ENCODE measurements at regions not wholly inside any gene's neighbourhood (a gene's known extent, or its start where the extent isn't known, plus 50 kb on each side); places are given as distances from the start of the nearest gene placed in this dataset.

- no peaks in the 10 kb centered on the region for H3K36me3 ChIP-seq (ENCODE audit: control insufficient read depth in 1 of 2, insufficient read depth in 2 of 2, low read length in 2 of 2)
- no peak overlapping the region for H4K12ac ChIP-seq (ENCODE audit: low read depth, low read length)
- no peak overlapping the region for H3K4me2 ChIP-seq (ENCODE audit: low read length)
- no peak overlapping the region for H3K4me3 ChIP-seq (ENCODE audit: low read depth, low read length)
- no peak overlapping the region for H2BK12ac ChIP-seq (ENCODE audit: low read length)
- no peak overlapping the region for H3K9ac ChIP-seq (ENCODE audit: low read length)
- no peak overlapping the region for H2BK120ac ChIP-seq (ENCODE audit: insufficient read depth, low read length, poor library complexity)
- H3K79me1 ChIP-seq (ENCODE audit: low read length), result no peaks in the 10 kb centered on the region
- DNase-seq, result no peak
- no peaks in the 10 kb centered on the region for H3K79me2 ChIP-seq (ENCODE audit: control insufficient read depth, insufficient read depth, low read length, poor library complexity)
- H3K14ac ChIP-seq (ENCODE audit: low read length), result no peak overlapping the region
- no peak overlapping the region for H2AFZ ChIP-seq (ENCODE audit: insufficient read depth, low read length, poor library complexity)
- no peaks in the 10 kb centered on the region for H3K27me3 ChIP-seq (ENCODE audit: insufficient read depth, low read length)
- no peak overlapping the region for H3K27ac ChIP-seq (ENCODE audit: low read depth, low read length)
- H3K23ac ChIP-seq (ENCODE audit: low read length), result no peak overlapping the region
- WGBS (ENCODE audit: extremely low coverage, insufficient coverage, insufficient read length), result no CpG with 5 or more reads among the region's 2 CpGs
- H3K9me3 ChIP-seq (ENCODE audit: insufficient read depth, low read depth, low read length), result no peaks in the 10 kb centered on the region
- H3K18ac ChIP-seq (ENCODE audit: low read length), result no peak overlapping the region
- no peak overlapping the region for H4K91ac ChIP-seq (ENCODE audit: low read depth, low read length)
- H3K4me1 ChIP-seq (ENCODE audit: control insufficient read depth in 1 of 2, insufficient read depth in 2 of 2, low read length in 2 of 2), result no peaks in the 10 kb centered on the region
- H2BK5ac ChIP-seq (ENCODE audit: low read depth, low read length, poor library complexity), result no peak overlapping the region
- H4K8ac ChIP-seq (ENCODE audit: low read depth, low read length), result no peak overlapping the region
- no peak overlapping the region for H3K4ac ChIP-seq (ENCODE audit: low read depth, low read length)
- no peak overlapping the region for H2AK5ac ChIP-seq (ENCODE audit: low read length)
Observed at GRCh38 chr2:65715323-65715722, 282.9 kb upstream of the SPRED2 start.

- DNase-seq, result no peak
- Histone ChIP-seq H4K8ac (ENCODE audit: low read depth, low read length) (no peak overlapping the region), H2BK120ac (ENCODE audit: insufficient read depth, low read length, poor library complexity) (no peak overlapping the region), H3K23ac (ENCODE audit: low read length) (no peak overlapping the region), H3K14ac (ENCODE audit: low read length) (no peak overlapping the region), H2AK5ac (ENCODE audit: low read length) (no peak overlapping the region), H2AFZ (ENCODE audit: insufficient read depth, low read length, poor library complexity) (no peak overlapping the region), H4K12ac (ENCODE audit: low read depth, low read length) (no peak overlapping the region), H2BK12ac (ENCODE audit: low read length) (no peak overlapping the region), H3K79me2 (ENCODE audit: control insufficient read depth, insufficient read depth, low read length, poor library complexity) (no peaks in the 10 kb centered on the region), H3K4me1 (ENCODE audit: control insufficient read depth in 1 of 2, insufficient read depth in 2 of 2, low read length in 2 of 2) (no peaks in the 10 kb centered on the region), H3K4ac (ENCODE audit: low read depth, low read length) (no peak overlapping the region), H2BK5ac (ENCODE audit: low read depth, low read length, poor library complexity) (no peak overlapping the region), H3K18ac (ENCODE audit: low read length) (no peak overlapping the region), H3K27ac (ENCODE audit: low read depth, low read length) (no peak overlapping the region), H3K4me2 (ENCODE audit: low read length) (no peak overlapping the region), H3K9ac (ENCODE audit: low read length) (no peak overlapping the region), H3K79me1 (ENCODE audit: low read length) (no peaks in the 10 kb centered on the region), H3K36me3 (ENCODE audit: control insufficient read depth in 1 of 2, insufficient read depth in 2 of 2, low read length in 2 of 2) (no peaks in the 10 kb centered on the region), H4K91ac (ENCODE audit: low read depth, low read length) (no peak overlapping the region), H3K9me3 (ENCODE audit: insufficient read depth, low read depth, low read length) (no peaks in the 10 kb centered on the region), H3K4me3 (ENCODE audit: low read depth, low read length) (no peak overlapping the region), H3K27me3 (ENCODE audit: insufficient read depth, low read length) (no peaks in the 10 kb centered on the region)
- WGBS (ENCODE audit: extremely low coverage, insufficient coverage, insufficient read length), result no CpG with 5 or more reads among the region's 1 CpG
Observed at GRCh38 chr2:65714866-65715265, 282.5 kb upstream of the SPRED2 start.

- Histone ChIP-seq H2AFZ (ENCODE audit: insufficient read depth, low read length, poor library complexity) (no peak overlapping the region), H3K36me3 (ENCODE audit: control insufficient read depth in 1 of 2, insufficient read depth in 2 of 2, low read length in 2 of 2) (no peaks in the 10 kb centered on the region), H3K27ac (ENCODE audit: low read depth, low read length) (no peak overlapping the region), H2BK12ac (ENCODE audit: low read length) (no peak overlapping the region), H3K14ac (ENCODE audit: low read length) (no peak overlapping the region), H2AK5ac (ENCODE audit: low read length) (no peak overlapping the region), H3K4me3 (ENCODE audit: low read depth, low read length) (no peak overlapping the region), H3K4ac (ENCODE audit: low read depth, low read length) (no peak overlapping the region), H2BK5ac (ENCODE audit: low read depth, low read length, poor library complexity) (no peak overlapping the region), H3K27me3 (ENCODE audit: insufficient read depth, low read length) (no peaks in the 10 kb centered on the region), H3K9ac (ENCODE audit: low read length) (no peak overlapping the region), H3K4me1 (ENCODE audit: control insufficient read depth in 1 of 2, insufficient read depth in 2 of 2, low read length in 2 of 2) (no peaks in the 10 kb centered on the region), H3K4me2 (ENCODE audit: low read length) (no peak overlapping the region), H3K23ac (ENCODE audit: low read length) (no peak overlapping the region), H4K8ac (ENCODE audit: low read depth, low read length) (no peak overlapping the region), H4K91ac (ENCODE audit: low read depth, low read length) (no peak overlapping the region), H3K79me2 (ENCODE audit: control insufficient read depth, insufficient read depth, low read length, poor library complexity) (no peaks in the 10 kb centered on the region), H2BK120ac (ENCODE audit: insufficient read depth, low read length, poor library complexity) (no peak overlapping the region), H3K79me1 (ENCODE audit: low read length) (no peaks in the 10 kb centered on the region), H3K9me3 (ENCODE audit: insufficient read depth, low read depth, low read length) (no peaks in the 10 kb centered on the region), H3K18ac (ENCODE audit: low read length) (no peak overlapping the region), H4K12ac (ENCODE audit: low read depth, low read length) (no peak overlapping the region)
- WGBS (ENCODE audit: extremely low coverage, insufficient coverage, insufficient read length), result no CpG with 5 or more reads among the region's 1 CpG
- DNase-seq, result no peak
Observed at GRCh38 chr2:65711863-65712262, 279.5 kb upstream of the SPRED2 start.

- H3K27me3 ChIP-seq (ENCODE audit: insufficient read depth, low read length), result no peaks in the 10 kb centered on the region
- H4K12ac ChIP-seq (ENCODE audit: low read depth, low read length), result no peak overlapping the region
- no peak overlapping the region for H2BK120ac ChIP-seq (ENCODE audit: insufficient read depth, low read length, poor library complexity)
- no peaks in the 10 kb centered on the region for H3K36me3 ChIP-seq (ENCODE audit: control insufficient read depth in 1 of 2, insufficient read depth in 2 of 2, low read length in 2 of 2)
- no peak overlapping the region for H3K18ac ChIP-seq (ENCODE audit: low read length)
- no peak overlapping the region for H3K4ac ChIP-seq (ENCODE audit: low read depth, low read length)
- no peak overlapping the region for H3K9ac ChIP-seq (ENCODE audit: low read length)
- H2AFZ ChIP-seq (ENCODE audit: insufficient read depth, low read length, poor library complexity), result no peak overlapping the region
- peak in 1 of 2 donors; percentile 45 for DNase-seq
- no peak overlapping the region for H4K91ac ChIP-seq (ENCODE audit: low read depth, low read length)
- H2AK5ac ChIP-seq (ENCODE audit: low read length), result no peak overlapping the region
- no peaks in the 10 kb centered on the region for H3K79me1 ChIP-seq (ENCODE audit: low read length)
- no peaks in the 10 kb centered on the region for H3K79me2 ChIP-seq (ENCODE audit: control insufficient read depth, insufficient read depth, low read length, poor library complexity)
- H3K27ac ChIP-seq (ENCODE audit: low read depth, low read length), result no peak overlapping the region
- H3K4me1 ChIP-seq (ENCODE audit: control insufficient read depth in 1 of 2, insufficient read depth in 2 of 2, low read length in 2 of 2), result no peaks in the 10 kb centered on the region
- H3K9me3 ChIP-seq (ENCODE audit: insufficient read depth, low read depth, low read length), result no peaks in the 10 kb centered on the region
- H3K23ac ChIP-seq (ENCODE audit: low read length), result no peak overlapping the region
- no peak overlapping the region for H2BK12ac ChIP-seq (ENCODE audit: low read length)
- no peak overlapping the region for H3K4me2 ChIP-seq (ENCODE audit: low read length)
- no peak overlapping the region for H4K8ac ChIP-seq (ENCODE audit: low read depth, low read length)
- no peak overlapping the region for H3K4me3 ChIP-seq (ENCODE audit: low read depth, low read length)
- H3K14ac ChIP-seq (ENCODE audit: low read length), result no peak overlapping the region
- no peak overlapping the region for H2BK5ac ChIP-seq (ENCODE audit: low read depth, low read length, poor library complexity)
- WGBS (ENCODE audit: extremely low coverage, insufficient coverage, insufficient read length), result no CpG with 5 or more reads among the region's 2 CpGs
Observed at GRCh38 chr2:65710779-65711295, 278.4 kb upstream of the SPRED2 start.
